IMR-90 (cell line): ENCODE measurements at regions not wholly inside any gene's neighbourhood (a gene's known extent, or its start where the extent isn't known, plus 50 kb on each side); places are given as distances from the start of the nearest gene placed in this dataset.
A peak's percentile ranks its signal among the peaks of the same experiment; 100 is the strongest.

ENCODE experiments used
- ATAC-seq: fragments of 200-7000 bp; cut with Tn5 transposase; 2 replicates; pipeline ENCODE4 v1.9.1; 2020; ENCODE audit warnings: low read depth, mild to moderate bottlenecking, moderate library complexity
- BruUV-seq: library from RNA; stranded (reverse); fragments of 400-500 nt; replicated peaks from 2 replicates; lab custom pipeline; 2021; lab: Mats Ljungman, UMichigan
- CTCF ChIA-PET: fragments of 300-600 bp; formaldehyde crosslinking; extraction: SDS; loops from one replicate; lab custom pipeline; 2021; ENCODE audit warnings: antibody characterized with exemption; lab: Yijun Ruan, JAX
- POLR2A ChIA-PET: fragments of 300-600 bp; sonication (Branson Sonifier 250); formaldehyde crosslinking; loops from one replicate; lab custom pipeline; 2022; ENCODE audit warnings: antibody characterized with exemption; ENCODE audit not compliant: unreplicated experiment; lab: Charles Lee
- DNase-seq: peaks from one replicate; pipeline ENCODE4 v3.0.0; 2013
- H2AFZ ChIP-seq: replicated peaks from 2 replicates; pipeline ENCODE3; 2013; ENCODE audit warnings: low read length, mild to moderate bottlenecking; ENCODE audit not compliant: poor library complexity
- H2AK5ac ChIP-seq: 2 replicates; pipeline ENCODE4 v1.6.1; 2013; ENCODE audit warnings: low read depth, low read length, inconsistent platforms
- H2AK9ac ChIP-seq: replicated peaks from 2 replicates; pipeline ENCODE3; 2013; ENCODE audit warnings: mild to moderate bottlenecking, low read depth, low read length, moderate library complexity; ENCODE audit not compliant: poor library complexity
- H2BK120ac ChIP-seq: 2 replicates; pipeline ENCODE4 v1.6.1; 2013; ENCODE audit warnings: low read depth, low read length, inconsistent platforms
- H2BK15ac ChIP-seq: 3 replicates; pipeline ENCODE4 v1.6.1; 2013; ENCODE audit warnings: low read depth, low read length, inconsistent platforms
- H2BK20ac ChIP-seq: 2 replicates; pipeline ENCODE4 v1.6.1; 2013; ENCODE audit warnings: low read depth, mild to moderate bottlenecking, inconsistent platforms, low read length, moderate library complexity
- H2BK5ac ChIP-seq: 2 replicates; pipeline ENCODE4 v1.6.1; 2013; ENCODE audit warnings: mild to moderate bottlenecking, low read depth, low read length, inconsistent platforms; ENCODE audit not compliant: poor library complexity, severe bottlenecking
- H3K14ac ChIP-seq: replicated peaks from 2 replicates; pipeline ENCODE4 v1.6.1; 2013; ENCODE audit warnings: low read depth, low read length, inconsistent platforms
- H3K18ac ChIP-seq: 2 replicates; pipeline ENCODE4 v1.6.1; 2013; ENCODE audit warnings: low read depth, low read length, control low read depth
- H3K23ac ChIP-seq: 2 replicates; pipeline ENCODE4 v1.6.1; 2013; ENCODE audit warnings: low read depth, low read length, inconsistent platforms
- H3K27ac ChIP-seq: 2 replicates; pipeline ENCODE4 v1.5.1; 2013; ENCODE audit warnings: mild to moderate bottlenecking, control low read depth, low read length; ENCODE audit not compliant: insufficient read depth
- H3K27me3 ChIP-seq: 2 replicates; pipeline ENCODE4 v1.6.1; 2013; ENCODE audit warnings: low read length; ENCODE audit not compliant: control insufficient read depth, insufficient read depth
- H3K36me3 ChIP-seq: 2 replicates; pipeline ENCODE4 v1.6.1; 2013; ENCODE audit warnings: low read length, mixed read lengths; ENCODE audit not compliant: control insufficient read depth, insufficient read depth
- H3K4ac ChIP-seq: 2 replicates; pipeline ENCODE4 v1.6.1; 2013; ENCODE audit warnings: low read depth, low read length, inconsistent platforms
- H3K4me1 ChIP-seq: 2 replicates; pipeline ENCODE4 v1.6.1; 2013; ENCODE audit warnings: low read length, mixed read lengths; ENCODE audit not compliant: control insufficient read depth, insufficient read depth
- H3K4me2 ChIP-seq: 2 replicates; pipeline ENCODE4 v1.6.1; 2013; ENCODE audit warnings: low read depth, mild to moderate bottlenecking, control low read depth, low read length, moderate library complexity
- H3K4me3 ChIP-seq: 2 replicates; pipeline ENCODE4 v1.5.1; 2013; ENCODE audit warnings: low read depth, mild to moderate bottlenecking, control low read depth, low read length, moderate library complexity; ENCODE audit not compliant: insufficient read depth
- H3K56ac ChIP-seq: 2 replicates; pipeline ENCODE4 v1.6.1; 2013; ENCODE audit warnings: low read length, inconsistent platforms; ENCODE audit not compliant: insufficient read depth; ENCODE audit errors: extremely low read depth
- H3K79me1 ChIP-seq, 2 experiments: 2 replicates each; pipeline ENCODE4 v1.6.1; 2013; ENCODE audit warnings: low read length in 2 of 2, inconsistent platforms in 1 of 2, low read depth in 1 of 2
- H3K9ac ChIP-seq: 2 replicates; pipeline ENCODE4 v1.6.1; 2013; ENCODE audit warnings: low read depth, low read length, control low read depth
- H3K9me1 ChIP-seq: 2 replicates; pipeline ENCODE4 v1.6.1; 2013; ENCODE audit warnings: low read length, inconsistent platforms; ENCODE audit not compliant: insufficient read depth
- H3K9me3 ChIP-seq: 2 replicates; pipeline ENCODE4 v1.6.1; 2013; ENCODE audit warnings: low read length; ENCODE audit not compliant: control insufficient read depth, insufficient read depth
- H4K20me1 ChIP-seq: 2 replicates; pipeline ENCODE4 v1.6.1; 2013; ENCODE audit warnings: low read length, inconsistent platforms; ENCODE audit not compliant: insufficient read depth
- H4K5ac ChIP-seq: 2 replicates; pipeline ENCODE4 v1.6.1; 2013; ENCODE audit warnings: mild to moderate bottlenecking, low read depth, low read length, control low read depth
- H4K8ac ChIP-seq, 2 experiments: 2 replicates each; pipeline ENCODE4 v1.6.1; 2013; ENCODE audit warnings: low read depth in 2 of 2, low read length in 2 of 2, control low read depth in 1 of 2, inconsistent platforms in 1 of 2
- H4K91ac ChIP-seq: 2 replicates; pipeline ENCODE4 v1.6.1; 2013; ENCODE audit warnings: low read depth, low read length, inconsistent platforms; ENCODE audit not compliant: insufficient read depth
- NFE2L2 ChIP-seq: fragments of 150-350 bp; IDR thresholded peaks from 2 replicates; pipeline ENCODE4 v1.6.1; 2016; ENCODE audit warnings: low read depth, mild to moderate bottlenecking, low read length
- RAD21 ChIP-seq: IDR thresholded peaks from 2 replicates; pipeline ENCODE4 v1.6.1; 2012; ENCODE audit warnings: low read length, improper control_type of control experiment
- RFX5 ChIP-seq: IDR thresholded peaks from 2 replicates; pipeline ENCODE4 v1.8.0; 2012; ENCODE audit warnings: low read depth, mild to moderate bottlenecking, low read length, moderate library complexity
- SMC3 ChIP-seq: fragments of 150-350 bp; IDR thresholded peaks from 2 replicates; pipeline ENCODE4 v1.6.1; 2016; ENCODE audit warnings: low read depth, mild to moderate bottlenecking, antibody characterized with exemption, low read length, moderate library complexity
- WGBS, 2 experiments: methylation state at CpG; one replicate each; pipeline versions ENCODE4 v1.1.5 to v1.1.7; 2013; ENCODE audit warnings: missing lambda C conversion rate in 2 of 2; ENCODE audit not compliant: insufficient read length in 1 of 2; ENCODE audit errors: extremely low coverage in 2 of 2; 5-methylcytosine and 5-hydroxymethylcytosine counted together
- dilution Hi-C: fragments of 300-500 bp; cut with HindIII; formaldehyde crosslinking; loops from one replicate; pipeline ENCODE4 v1.14.3; 2018; ENCODE audit warnings: low sequenced_read_pairs; ENCODE audit not compliant: unreplicated experiment
- in situ Hi-C: fragments of 300-500 bp; cut with MboI; formaldehyde crosslinking; loops from 3 replicates; pipeline ENCODE4 v1.14.3; 2019; ENCODE audit warnings: low sequenced_read_pairs, inconsistent platforms, mixed read lengths
- intact Hi-C: fragments of 100-400 bp; cut with micrococcal nuclease; formaldehyde crosslinking; loops from 2 replicates; pipeline ENCODE4 v1.10.0; 2022
- TF ChIP-seq, protein P1 (sequence below): conservative IDR thresholded peaks from 2 replicates; pipeline ENCODE4 v1.5.1; 2012; ENCODE audit warnings: mild to moderate bottlenecking, low read depth, low read length, improper control_type of control experiment

DNA sequence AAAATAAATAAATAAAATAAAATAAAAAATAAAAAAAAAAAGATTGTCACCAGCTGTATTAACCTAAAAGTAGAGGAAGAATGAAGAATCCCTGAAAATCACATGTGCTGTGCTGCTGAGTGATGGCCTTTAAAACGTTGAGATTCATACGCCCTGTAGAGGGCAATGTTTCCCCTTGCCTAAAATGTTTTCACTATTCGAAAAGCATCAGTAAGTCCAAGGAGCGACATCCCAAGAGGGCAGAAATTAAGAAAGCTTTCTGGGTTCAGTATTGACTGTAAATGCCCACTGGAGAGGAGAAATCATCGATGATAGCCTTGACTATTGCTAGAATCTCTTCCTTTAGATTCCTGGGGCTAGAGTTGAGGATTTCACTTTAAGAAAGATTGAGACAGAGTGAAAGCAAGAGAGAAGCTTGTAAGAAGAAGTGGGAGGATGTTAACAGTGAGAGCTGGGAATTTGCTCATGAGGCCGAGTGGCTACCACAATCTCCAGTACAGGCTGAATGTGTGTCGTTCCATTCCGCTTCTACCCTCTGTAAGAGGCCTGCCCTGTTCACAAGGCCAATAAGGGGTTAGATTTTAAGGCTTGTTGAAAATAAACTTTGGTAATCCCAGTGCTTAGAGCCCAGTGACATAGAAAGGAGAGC is 170.8 kb upstream of the FAM20A start:
- intact Hi-C loops: loop anchor here (1.0 to 10.0 kb wide), 4 partner anchors 200 to 751 kb away; no protein-coding TSS in a partner anchor
- Histone ChIP-seq H2BK15ac (no peak overlapping the region), H4K20me1 (no peaks in the 10 kb centered on the region), H3K14ac (0 out of 2 replicates have a peak overlapping the region, but pooled peaks have one; percentile 51), H4K8ac (peak overlapping the region; percentile 34 to 65; a peak in 3 of 4 replicates), H3K9me1 (no peaks in the 10 kb centered on the region), H3K4me3 (peak overlapping the region; percentile 26; the same call in 1 of the 2 replicates), H3K4me1 (peaks cover 4% of the 10 kb centered on the region; the same call in 1 of the 2 replicates), H3K36me3 (no peaks in the 10 kb centered on the region), H2BK120ac (peak overlapping the region; percentile 50), H2AFZ (peak overlapping the region; percentile 45), H2BK20ac (peak overlapping the region; percentile 27; the same call in 1 of the 2 replicates), H3K9me3 (no peaks in the 10 kb centered on the region), H2AK5ac (no peak overlapping the region), H3K23ac (no peak overlapping the region), H4K91ac (no peak overlapping the region), H3K4ac (peak overlapping the region; percentile 22; the same call in 1 of the 2 replicates), H2AK9ac (no peak overlapping the region), H3K27me3 (no peaks in the 10 kb centered on the region), H3K9ac (no peak overlapping the region; the same call in 1 of the 2 replicates), H2BK5ac (no peak overlapping the region), H3K27ac (no peak overlapping the region), H3K79me1 (no peaks in the 10 kb centered on the region), H3K18ac (no peak overlapping the region), H3K4me2 (peak overlapping the region; percentile 71; the same call in 1 of the 2 replicates), H3K56ac (no peak overlapping the region), H4K5ac (no peak overlapping the region; the same call in 1 of the 2 replicates)
- no TSS peak for BruUV-seq
- in situ Hi-C loops: loop anchor here (25.0 kb wide), 2 partner anchors 510 to 610 kb away; no protein-coding TSS in a partner anchor
- DNase-seq (peak; percentile 75), ATAC-seq (peak; percentile 96)
- dilution Hi-C loops: no loop called here
- TF ChIP-seq SMC3: peak; percentile 72
- TF ChIP-seq RAD21: peak; percentile 81
- TF ChIP-seq, protein P1, sequence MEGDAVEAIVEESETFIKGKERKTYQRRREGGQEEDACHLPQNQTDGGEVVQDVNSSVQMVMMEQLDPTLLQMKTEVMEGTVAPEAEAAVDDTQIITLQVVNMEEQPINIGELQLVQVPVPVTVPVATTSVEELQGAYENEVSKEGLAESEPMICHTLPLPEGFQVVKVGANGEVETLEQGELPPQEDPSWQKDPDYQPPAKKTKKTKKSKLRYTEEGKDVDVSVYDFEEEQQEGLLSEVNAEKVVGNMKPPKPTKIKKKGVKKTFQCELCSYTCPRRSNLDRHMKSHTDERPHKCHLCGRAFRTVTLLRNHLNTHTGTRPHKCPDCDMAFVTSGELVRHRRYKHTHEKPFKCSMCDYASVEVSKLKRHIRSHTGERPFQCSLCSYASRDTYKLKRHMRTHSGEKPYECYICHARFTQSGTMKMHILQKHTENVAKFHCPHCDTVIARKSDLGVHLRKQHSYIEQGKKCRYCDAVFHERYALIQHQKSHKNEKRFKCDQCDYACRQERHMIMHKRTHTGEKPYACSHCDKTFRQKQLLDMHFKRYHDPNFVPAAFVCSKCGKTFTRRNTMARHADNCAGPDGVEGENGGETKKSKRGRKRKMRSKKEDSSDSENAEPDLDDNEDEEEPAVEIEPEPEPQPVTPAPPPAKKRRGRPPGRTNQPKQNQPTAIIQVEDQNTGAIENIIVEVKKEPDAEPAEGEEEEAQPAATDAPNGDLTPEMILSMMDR: peak; percentile 78
- no peak for TF ChIP-seq NFE2L2
- no peak for TF ChIP-seq RFX5
- ChIA-PET CTCF (interaction anchor here (0.5 to 1.9 kb wide), 21 partner anchors 9 to 486 kb away, joined by 3 to 9 read pairs (median 3); no protein-coding TSS in a partner anchor), POLR2A (no interaction called here)
- 80% methylated on average over 1 of the region's 8 CpGs; no CpG with 5 or more reads in 1 of the 2 experiments for WGBS, 2 experiments
